Amniotic stem cell (primary cell): ENCODE measurements at regions not wholly inside any gene's neighbourhood (a gene's known extent, or its start where the extent isn't known, plus 50 kb on each side); places are given as distances from the start of the nearest gene placed in this dataset.
"Not testable (repeated sequence)": the region's sequence is repeated elsewhere in the genome, so short reads cannot be mapped to it uniquely, and the experiment has no call there.

Experiments
- DNase-seq: peaks from one replicate; lab custom pipeline; 2025; lab: John Stamatoyannopoulos, UW

DNA sequence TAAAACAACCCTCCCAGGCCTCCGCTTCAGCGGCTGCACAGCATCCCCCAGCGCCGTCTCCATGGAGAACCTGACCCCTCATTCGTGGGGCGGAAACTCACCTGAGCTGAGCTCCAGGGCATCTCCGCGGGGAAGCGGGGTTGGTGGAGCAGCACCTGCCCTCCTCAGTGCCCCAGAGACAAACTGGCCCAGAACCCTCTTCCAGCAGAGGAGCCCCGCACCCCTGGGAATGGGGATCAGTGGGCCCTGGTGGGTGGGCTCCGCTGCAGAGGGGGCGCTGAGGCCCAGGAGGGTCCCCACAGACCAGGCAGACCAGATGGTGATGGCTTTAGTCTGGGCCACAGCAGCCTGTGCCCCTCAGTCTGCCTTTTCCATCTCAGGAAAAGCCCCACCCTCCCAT, 261.2 kb downstream of the ADGRD1 start:
- not testable (repeated sequence) for DNase-seq

DNA sequence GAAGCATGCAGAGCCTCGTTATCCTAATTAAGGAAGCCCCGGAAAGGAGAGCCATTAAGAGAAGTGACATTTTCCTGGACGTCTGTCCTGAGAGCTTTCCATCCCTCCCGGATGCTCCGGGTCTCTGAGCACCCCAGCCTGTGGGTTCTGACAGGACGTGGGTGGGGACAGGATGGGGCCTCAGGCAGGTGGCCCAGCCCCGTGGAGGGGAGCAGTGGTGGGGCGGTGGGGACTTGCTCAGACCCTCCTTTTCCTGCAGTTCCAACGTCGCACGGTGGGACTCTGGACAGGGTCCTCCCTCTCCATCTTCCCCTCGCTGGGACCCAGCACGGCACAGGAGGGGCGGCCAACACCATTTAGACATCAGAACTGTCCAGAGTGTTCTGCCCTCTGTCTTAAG, 262.9 kb downstream of the ADGRD1 start:
- not testable (repeated sequence) for DNase-seq

DNA sequence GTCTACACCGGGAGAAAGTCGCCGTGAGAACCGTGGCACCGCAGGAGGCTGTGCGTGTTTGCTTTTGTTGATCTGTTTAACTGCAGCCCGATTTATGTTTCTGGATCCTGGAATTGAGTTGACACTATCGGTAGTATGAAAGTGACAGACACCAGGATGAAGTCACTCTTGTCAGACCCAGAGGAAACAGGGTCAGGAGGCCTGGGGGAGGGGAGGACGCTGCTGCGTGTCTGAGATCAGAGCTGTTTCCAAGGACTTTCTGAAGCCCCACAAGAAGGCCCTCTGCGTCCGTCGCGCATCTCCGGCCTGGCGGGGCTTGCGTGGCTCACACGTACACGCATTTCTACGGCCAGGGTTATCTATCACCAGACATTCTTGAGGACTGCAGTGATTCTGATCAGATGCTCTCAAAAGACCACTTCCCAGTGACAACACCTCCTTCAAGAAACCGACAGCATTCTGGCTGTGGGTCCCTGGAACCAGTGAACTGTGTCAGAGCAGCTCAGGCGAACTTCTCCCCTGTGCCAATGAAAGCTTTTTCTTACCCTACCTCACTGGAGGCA, 263.4 kb downstream of the ADGRD1 start:
- DNase-seq, result no peak

DNA sequence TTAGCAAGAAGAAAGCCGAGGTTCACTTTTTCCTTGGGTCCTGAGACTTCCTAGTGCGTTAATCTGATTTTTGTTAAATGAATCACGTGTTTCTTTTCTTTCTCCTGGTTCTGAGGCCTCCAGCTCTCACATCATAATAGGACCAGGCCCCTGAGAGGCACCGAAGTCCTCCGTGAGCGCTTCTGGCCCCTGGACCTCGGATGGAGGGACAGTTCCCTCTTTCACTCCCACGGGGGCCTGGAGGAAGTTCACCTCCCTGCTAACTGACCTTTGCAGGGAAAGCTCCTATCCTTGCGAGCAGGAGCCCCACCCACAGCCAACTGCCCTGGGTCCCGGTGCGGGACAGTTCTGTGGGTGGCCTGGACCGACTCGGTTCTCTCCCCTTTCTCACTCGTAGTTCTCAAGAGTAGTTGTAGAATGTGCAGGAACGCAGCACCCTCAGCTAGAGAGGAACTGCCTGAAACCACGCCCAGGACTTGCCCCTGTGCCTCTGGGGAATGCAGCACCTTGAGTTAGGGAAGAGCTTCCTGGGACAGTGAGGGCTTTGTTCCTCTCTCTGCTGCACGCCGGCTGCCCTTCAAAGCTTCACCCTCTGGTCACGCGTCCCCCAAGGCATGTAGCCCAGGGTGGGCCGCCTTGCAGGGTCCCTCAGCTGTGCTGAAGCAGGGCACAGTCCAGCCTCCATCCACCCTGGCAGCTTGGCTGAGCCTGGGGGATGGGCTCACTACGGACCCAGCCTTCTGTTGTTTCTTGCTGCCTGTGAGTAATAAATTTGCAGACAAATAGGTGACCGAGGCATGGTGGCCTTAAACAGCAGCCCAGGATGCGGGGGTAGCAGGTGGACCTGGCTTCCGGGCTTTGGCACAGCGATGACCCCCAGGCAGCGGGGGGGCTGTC, 264.6 kb downstream of the ADGRD1 start:
- no peak for DNase-seq

DNA sequence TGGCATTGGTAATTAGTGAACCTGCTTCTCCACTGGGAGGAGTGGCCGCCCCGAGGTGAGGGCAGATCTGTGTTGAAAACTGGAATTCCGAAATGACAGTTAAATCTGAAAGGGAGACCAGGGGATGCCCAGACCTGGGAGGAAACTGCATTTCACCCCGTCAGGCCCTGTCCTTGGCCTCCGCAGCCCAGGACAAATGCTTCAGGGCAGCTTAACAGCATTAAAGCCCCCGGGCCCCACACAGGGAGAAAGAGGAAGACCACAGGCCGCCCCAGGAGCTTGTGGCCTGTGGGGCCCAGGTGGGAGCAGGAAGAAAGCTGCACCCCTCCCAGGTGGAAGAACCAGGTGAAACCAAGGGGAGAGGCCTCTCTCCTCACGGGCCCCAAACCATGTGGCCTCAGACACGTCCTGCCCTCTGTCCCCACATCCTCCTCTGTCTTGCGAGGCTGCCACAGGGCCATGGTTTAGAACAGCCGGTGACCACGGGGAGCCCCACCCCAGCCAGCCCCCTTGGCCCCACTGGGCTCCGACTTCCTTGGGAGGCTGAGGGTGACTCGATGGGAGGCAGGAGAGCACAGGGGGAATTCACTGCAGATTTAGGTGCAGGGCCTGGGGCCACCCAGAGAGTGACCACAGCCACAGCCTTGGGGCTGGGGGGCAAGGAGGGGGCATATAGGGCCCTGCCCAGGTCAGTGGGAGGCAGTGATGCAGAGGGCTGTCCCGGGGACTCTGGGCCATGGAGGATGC, 265.4 kb downstream of the ADGRD1 start:
- DNase-seq, result no peak

DNA sequence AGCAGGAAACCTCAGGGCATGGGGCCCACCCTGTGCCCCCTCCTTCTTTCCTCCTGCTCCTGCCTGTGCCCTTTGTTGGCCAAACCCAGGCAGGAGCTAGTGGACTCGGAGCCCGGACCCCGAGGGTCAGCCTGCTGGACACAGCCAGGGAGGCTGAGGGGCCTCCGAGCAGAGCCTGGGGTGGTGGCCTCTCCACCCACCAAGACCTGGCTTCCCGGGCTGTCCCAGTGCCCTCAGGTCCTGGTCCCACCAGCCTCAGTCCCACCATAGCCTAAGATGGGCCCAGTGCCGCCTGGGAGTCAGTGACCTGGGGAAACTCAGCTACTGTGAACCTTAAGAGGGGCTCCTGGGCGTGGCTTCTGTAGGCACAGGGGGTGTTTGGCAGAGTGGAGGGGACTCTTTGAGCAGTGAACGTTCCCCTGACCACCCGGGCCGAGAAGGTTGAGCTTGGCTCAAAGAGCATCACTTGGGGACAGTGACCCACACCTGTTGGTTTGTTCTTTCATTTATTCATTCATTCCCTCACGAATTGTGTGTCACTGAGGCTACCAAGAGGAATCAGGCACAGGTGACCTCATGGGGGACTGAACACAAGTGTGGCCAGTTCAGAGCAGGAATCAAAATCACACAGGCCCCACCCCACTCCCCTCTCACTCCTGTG, 266.1 kb downstream of the ADGRD1 start:
- no peak for DNase-seq

DNA sequence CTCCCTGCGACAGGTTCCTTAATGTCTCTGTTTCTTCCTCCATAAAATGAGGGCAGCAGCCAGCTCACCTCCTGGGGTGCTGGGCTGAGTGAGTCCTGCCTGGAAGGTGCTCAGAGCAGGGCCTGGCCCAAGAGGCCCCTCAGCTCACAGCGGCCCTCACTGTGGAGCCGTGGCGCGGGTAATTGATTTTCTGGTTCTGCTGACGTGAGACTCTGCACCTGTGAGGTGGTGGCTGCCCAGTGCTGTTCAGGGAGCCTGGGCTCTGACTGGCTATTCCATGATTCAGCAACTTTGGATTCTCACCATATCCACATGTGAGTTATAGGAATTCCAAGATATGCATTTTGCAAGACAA, 266.6 kb downstream of the ADGRD1 start:
- no peak for DNase-seq

DNA sequence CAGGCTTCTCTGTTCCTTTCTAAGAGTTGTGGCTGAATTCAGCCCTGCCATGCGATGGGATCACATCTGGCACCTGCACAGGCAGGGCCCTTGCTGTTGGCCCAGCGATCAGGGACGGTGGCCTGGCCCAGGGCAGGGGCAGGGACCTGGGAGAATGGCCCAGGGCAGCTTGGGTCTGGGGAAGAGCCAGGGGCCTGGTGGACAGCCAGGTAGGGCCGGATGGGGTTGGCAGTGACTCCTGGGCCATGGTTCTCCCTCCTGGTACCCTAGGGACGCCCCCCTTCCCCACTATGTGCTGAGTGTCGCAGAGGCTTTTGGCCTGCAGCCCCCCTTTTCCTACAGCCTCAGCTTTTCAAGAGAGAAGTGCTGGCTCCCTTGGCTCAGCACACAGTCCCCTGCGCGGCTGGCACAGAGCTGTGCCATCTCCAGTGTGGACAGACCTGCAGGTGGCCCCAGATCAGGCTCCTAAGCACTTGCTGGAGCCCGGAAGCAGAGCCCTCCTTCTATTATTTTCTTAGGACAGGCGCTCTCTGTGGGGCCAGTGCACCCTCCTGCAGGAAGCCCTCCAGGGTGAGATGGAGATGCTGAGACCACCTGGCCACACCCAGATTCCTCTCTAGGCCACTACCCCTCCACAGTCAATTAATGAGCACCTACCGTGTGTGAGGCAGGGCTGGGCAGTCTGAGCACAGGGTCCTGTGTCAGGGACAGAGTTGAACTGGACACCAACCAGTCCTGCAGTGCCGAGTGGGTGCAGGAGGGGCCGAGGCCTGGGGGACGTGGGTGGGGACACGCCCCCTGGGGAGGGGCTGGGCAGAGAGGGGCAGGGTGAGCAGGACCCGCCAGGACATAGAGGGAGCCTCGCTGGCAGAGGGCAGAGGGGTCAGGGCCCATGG, 267.6 kb downstream of the ADGRD1 start:
- DNase-seq, result no peak

DNA sequence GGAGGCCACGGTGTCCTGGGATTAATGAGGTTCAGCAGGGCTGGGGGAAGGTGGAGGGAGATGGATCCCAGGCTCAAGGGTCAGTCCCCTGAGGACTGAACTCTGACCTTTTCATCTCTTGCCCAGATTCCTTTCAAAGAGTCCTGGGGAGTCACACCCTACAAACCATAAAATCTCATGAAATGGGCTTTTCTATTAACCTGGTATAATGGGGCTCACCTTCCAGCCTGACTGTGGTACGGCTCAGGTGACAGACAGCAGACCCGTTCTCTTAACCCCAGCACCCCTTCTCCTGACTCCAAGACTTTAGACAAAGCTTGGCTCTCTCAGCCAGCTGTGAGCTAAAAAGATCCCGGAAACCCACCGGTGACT, 268.2 kb downstream of the ADGRD1 start:
- no peak for DNase-seq

DNA sequence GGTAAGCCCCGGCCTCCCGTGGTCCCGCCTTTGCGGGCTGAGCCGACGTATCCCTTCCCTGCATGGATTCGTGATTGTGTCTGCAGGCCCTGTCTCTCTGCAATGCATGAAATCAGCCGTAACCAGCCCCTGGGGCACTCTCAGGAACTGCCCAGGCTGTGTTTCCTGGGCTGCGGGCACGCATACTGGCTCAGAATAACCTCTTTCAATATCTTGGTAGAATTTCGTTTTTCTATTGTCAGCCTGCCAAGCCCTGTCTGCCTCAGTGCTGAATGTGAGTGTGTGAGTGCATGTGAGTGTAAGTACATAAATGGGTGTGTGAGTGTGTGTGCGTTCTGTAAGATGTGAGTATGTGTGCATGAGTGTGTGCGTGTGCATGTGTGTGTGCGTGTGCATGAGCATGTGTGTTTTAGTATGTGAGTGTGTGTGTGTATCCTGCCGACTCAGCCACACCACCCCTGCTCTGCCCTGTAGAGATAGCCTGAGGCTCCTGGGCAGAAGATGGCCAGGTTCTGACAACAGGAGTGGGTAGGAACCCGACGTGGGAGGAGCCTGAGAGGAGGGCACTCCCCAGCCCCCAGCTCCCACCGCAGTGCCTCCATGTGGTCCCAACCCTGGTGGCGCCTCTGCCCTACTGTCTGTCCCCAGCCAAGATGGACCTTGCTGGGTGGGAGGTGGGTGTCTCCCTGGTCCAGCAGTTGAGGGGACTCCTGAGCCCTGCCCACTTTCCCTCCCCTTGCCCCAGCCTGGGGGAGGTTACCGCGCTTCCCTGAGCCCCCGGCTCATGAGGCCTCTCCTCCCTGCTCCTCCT, 268.8 kb downstream of the ADGRD1 start:
- DNase-seq, result no peak

DNA sequence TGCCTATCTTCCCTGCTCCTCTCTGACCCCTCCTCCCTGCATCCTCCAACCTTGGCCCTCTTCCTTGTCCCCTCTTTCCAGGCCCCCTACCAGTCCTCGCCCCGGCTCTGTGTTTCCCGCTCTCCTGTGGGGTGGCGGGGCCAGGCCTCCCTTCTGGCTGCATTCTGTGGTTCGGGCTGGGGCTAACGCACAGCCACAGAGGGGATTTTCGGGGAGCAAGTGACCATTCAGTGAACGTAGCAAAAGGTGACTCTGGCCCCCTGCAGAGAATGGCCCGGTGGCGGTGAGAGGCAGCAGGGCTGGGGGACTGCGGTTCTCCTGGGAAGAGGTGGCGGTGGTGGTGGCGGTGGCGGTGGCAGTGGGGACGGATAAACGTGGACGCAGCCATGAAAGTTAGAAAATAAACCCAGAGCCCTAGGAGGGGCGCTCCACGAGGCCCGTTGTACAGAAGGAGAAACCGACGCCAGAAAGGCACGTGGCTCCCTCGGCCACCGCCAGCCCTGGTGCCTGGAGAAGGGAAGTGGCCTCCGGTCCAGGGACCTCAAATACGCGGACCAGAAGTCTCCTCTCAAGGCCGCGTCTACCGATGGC, 269.6 kb downstream of the ADGRD1 start:
- no peak for DNase-seq

DNA sequence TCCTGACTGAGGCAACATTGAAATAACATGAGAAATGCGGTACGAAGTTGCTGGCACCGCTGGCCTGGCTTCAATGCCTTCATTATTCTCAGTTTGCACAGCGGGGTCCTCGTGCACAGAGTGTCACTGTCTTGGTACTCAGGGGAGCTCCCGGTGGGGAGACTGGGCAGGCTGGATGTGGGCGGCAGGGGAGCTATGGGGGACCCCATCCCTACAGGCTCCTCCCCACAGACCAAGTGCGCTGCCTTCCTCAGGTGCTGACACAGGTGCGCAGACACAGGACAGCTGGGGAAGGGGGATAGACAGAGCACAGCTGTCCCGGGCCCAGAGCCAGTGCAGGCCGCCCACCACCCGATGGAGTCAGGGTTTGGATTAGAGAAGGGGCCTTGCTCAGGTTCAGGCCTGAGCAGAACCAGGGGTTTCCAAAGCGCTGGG, 270.1 kb downstream of the ADGRD1 start:
- no peak for DNase-seq

DNA sequence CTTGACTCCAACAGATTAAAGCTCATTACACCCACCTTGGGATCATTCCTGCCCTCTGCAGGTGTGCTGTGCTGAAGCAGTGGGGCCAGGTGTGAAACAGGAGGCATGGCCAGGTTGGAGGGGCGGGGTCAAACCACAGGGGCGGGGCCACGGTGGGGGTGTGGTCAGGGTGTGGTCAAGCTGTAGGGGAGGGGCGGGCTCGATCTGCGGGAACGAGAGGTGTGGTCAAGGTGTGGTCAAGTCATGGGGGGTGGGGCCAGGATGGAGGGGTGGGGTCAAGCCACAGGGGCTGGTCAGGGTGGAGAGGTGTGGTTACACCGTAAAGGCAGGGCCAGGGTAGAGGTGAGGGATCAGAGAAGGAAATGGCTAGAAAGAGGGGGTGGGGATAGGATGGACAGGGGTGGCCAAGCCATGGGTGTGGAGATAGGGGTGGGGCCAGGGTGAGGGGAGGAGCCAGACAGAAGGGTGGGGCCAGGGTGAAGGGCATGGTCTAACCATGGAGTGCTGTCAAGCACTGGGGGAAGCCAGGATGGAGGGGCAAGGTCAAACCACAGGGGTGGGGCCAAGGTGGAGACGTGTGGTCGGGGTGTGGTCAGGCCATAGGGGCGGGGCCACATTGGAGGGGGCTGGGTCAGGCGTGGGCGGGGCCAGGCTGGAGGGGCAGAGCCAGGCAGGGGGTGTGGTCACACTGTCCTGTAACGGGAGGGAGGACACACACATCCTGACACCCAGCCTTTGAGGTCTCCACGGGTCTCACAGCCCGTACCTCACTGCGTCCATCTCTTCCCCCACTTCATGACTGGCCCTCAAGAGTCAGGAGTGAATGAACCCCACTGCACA, 270.7 kb downstream of the ADGRD1 start:
- not testable (repeated sequence) for DNase-seq

DNA sequence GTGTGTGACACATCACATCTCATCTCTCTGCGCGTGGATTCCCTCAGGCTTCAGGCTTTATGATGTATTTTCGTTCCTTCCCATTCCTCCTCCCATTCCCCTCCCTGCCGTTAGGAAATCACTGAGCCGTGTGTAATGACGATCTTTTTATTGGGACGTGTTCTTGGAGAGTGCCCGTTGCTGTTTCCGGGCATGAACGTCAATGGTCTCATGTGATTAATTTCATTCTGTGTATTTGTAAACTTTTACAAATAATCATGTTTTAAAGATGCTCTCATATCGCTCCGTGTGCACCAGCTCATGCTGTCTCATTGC, 271.3 kb downstream of the ADGRD1 start:
- DNase-seq, result not testable (repeated sequence)

DNA sequence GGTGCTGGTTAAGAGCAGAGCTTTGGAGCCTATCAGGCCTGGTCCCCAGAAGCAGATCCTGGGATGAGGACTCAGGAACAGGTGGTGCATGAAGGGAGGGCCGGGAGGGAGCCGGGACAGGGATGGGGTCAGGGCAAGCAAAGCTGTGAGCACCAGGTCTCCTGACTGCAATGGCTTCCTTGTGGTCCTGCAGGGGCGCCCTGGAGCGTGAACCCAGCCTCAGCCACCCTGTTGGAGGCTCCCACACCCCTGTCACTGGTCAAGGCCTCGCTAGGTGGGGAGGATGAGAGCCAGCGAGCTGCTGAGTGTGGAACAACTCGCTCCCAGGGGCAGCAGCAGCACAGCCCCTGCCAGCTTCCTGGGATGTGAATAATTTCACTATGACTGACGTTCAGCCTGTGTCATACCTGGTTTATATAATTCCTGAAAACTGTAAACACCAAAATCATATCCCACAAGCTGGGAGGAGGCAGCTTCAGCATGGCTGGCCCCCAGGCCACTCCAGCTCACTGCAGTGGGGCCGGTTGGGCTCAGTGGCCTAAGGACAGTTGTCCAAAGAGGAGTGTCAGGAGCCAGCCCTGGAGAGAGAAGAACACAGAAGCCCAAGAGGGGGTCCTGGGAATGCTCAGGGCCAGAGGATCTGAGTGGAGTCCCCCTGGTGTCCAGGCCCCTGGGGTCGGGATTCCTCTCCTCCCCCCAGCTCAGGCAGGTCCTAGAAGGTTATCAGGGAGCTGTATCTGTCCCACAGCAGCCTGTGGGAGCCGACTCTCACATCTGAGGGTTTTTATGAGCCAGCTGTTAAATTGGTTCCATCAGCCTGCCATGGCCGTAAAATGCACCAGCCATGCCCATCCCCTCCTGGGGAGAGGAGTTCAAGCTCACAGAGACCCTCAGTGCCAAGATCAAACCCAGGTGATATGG, 272.9 kb downstream of the ADGRD1 start:
- no peak for DNase-seq

DNA sequence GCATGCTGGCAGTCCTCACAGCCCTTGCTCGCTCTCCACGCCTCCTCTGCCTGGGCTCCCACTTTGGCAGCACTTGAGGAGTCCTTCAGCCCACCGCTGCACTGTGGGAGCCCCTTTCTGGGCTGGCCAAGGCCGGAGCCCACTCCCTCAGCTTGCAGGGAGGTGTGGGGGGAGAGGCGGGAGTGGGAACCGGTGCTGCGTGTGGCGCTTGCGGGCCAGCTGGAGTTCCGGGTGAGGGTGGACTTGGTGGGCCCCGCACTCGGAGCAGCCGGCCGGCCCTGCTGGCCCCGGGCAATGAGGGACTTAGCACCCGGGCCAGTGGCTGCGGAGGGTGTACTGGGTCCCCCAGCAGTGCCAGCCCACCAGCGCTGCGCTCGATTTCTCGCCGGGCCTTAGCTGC, 273.9 kb downstream of the ADGRD1 start:
- not testable (repeated sequence) for DNase-seq

DNA sequence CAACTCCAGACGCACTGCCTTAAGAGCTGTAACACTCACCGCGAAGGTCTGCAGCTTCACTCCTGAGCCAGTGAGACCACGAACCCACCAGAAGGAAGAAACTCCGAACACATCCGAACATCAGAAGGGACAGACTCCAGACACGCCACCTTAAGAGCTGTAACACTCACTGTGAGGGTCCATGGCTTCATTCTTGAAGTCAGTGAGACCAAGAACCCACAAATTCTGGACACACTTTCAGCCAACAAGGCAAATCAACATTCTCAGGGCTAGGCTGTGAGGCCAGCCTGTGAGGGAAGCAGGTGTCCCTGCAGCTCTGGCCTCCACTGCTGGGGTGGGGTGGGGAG, 275.3 kb downstream of the ADGRD1 start:
- DNase-seq, result not testable (repeated sequence)
